C4-2B (cell line): ENCODE measurements at regions not wholly inside any gene's neighbourhood (a gene's known extent, or its start where the extent isn't known, plus 50 kb on each side); places are given as distances from the start of the nearest gene placed in this dataset.

Experiments used
- ZFX ChIP-seq: fragments of 450-650 bp; IDR thresholded peaks from 2 replicates; pipeline ENCODE4 v1.6.1; 2017
- TF ChIP-seq, protein P1 (sequence below): fragments of 450-650 bp; conservative IDR thresholded peaks from 2 replicates; pipeline ENCODE4 v1.5.1; 2017; ENCODE audit warnings: mild to moderate bottlenecking

GRCh38 chr1:187634940-187635339 lies 806.2 kb downstream of the PLA2G4A start:
- TF ChIP-seq, protein P1, sequence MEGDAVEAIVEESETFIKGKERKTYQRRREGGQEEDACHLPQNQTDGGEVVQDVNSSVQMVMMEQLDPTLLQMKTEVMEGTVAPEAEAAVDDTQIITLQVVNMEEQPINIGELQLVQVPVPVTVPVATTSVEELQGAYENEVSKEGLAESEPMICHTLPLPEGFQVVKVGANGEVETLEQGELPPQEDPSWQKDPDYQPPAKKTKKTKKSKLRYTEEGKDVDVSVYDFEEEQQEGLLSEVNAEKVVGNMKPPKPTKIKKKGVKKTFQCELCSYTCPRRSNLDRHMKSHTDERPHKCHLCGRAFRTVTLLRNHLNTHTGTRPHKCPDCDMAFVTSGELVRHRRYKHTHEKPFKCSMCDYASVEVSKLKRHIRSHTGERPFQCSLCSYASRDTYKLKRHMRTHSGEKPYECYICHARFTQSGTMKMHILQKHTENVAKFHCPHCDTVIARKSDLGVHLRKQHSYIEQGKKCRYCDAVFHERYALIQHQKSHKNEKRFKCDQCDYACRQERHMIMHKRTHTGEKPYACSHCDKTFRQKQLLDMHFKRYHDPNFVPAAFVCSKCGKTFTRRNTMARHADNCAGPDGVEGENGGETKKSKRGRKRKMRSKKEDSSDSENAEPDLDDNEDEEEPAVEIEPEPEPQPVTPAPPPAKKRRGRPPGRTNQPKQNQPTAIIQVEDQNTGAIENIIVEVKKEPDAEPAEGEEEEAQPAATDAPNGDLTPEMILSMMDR: no peak
- no peak for TF ChIP-seq ZFX
